GM10266 (cell line): ENCODE measurements at regions not wholly inside any gene's neighbourhood (a gene's known extent, or its start where the extent isn't known, plus 50 kb on each side); places are given as distances from the start of the nearest gene placed in this dataset.

Experiments
- DNase-seq: peaks from one replicate; pipeline ENCODE4 v3.0.0; 2012; ENCODE audit errors: extremely low spot score
- TF ChIP-seq, protein P1 (sequence below): IDR thresholded peaks from 2 replicates; pipeline ENCODE4 v1.5.1; 2012; ENCODE audit warnings: mild to moderate bottlenecking, low read depth; ENCODE audit not compliant: control insufficient read depth, insufficient read depth; ENCODE audit errors: missing control alignments

DNA sequence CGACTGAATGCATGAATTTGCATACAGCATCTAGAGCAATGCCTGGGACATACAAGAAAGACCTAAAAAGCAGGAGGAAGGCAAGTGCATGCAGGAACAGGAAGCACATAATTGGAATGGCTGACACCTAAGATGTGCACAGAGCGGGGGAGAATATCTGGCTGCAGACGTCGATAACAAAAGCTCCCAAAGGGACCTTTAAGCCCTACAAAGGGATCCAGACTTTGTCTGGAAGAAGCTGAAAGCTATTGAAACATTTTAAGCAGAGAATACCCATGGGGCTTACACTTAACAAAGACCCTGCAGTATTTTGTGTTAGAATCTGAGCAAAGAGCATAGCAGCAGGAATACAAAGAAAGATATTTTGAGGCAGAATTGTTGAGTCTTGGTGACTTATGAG is 107.4 kb upstream of the CLDN10 start:
- no peak for DNase-seq
- TF ChIP-seq, protein P1, sequence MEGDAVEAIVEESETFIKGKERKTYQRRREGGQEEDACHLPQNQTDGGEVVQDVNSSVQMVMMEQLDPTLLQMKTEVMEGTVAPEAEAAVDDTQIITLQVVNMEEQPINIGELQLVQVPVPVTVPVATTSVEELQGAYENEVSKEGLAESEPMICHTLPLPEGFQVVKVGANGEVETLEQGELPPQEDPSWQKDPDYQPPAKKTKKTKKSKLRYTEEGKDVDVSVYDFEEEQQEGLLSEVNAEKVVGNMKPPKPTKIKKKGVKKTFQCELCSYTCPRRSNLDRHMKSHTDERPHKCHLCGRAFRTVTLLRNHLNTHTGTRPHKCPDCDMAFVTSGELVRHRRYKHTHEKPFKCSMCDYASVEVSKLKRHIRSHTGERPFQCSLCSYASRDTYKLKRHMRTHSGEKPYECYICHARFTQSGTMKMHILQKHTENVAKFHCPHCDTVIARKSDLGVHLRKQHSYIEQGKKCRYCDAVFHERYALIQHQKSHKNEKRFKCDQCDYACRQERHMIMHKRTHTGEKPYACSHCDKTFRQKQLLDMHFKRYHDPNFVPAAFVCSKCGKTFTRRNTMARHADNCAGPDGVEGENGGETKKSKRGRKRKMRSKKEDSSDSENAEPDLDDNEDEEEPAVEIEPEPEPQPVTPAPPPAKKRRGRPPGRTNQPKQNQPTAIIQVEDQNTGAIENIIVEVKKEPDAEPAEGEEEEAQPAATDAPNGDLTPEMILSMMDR = no peak

DNA sequence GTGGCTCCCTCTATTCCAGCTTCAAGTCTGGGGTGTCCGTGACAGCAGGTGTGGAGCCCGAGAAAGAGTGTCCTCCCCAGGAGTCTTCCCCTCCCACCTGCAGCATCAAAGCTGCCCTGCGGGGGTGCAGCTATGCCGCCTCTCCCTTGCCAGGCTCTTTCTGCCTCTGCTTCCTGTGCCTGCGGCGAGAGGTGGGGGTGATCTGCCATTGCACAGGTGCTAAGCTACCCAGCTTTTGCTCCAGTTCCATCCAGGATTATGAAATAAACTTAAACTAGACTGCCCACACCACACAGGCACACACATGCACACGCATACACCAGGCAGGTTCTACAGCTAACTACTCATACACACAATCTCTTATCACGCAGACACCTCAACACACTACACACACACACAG is 104.7 kb upstream of the CLDN10 start:
- no peak for DNase-seq
- TF ChIP-seq, protein P1 = no peak

DNA sequence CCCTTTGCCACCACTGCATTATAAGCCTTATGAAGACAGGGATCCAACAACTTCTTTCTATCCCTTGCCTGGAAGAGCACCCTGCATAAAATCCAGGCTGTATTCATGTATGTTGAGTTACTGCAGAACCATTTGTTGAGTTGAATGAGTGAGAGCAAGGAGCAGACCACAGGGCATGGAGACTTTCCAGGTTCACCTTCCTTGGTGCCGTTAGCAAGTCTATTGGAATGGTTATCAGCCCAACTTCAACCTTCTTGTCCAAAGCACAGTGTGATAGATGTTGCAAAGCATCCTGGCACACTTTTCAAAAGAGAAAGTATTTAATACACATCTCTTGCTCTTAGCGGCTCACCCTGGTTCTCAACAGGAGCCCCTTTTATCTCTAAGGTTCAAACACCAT is 100.9 kb upstream of the CLDN10 start:
- TF ChIP-seq, protein P1 = no peak

DNA sequence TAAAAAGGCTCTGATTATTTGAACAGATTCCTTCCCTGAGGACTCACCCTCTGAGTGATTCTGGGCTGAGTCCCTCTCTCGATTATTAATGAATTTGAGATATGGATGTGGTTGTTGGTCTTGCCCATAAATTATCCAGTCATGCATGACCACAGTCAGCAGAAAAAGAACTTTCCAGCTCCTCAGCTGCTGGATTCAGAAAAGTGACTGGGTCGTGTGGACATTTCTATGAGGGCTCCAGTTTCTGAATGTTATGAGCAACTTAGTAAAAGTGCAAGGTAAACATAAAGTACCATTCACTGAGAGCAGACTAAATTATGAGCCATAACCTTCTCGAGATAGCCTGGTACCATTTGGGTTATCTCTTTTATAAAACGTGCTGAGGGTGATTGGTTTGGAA is 100.1 kb upstream of the CLDN10 start:
- TF ChIP-seq, protein P1 = no peak
- DNase-seq = no peak

More for the DNA sequence above, 100.9 kb upstream of the CLDN10 start:
- no peak for DNase-seq

DNA sequence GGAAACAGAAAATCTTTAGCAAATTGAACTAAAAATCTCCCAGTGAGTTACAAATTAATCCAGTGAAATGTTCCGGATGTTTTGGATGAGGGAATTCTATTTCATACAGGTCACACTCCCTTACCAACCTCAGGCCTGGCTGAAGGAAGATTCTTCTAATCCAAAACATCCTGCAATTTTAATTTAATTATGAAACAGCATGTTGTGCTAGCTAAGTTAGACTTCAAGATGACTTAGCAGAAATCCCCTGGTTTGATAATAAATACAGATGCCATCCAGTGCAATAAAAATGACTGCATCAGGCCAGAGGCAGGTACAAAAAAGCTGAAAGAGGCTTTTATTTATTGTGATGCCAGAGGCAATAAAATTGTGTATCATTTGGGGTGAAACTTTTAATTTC is 96.7 kb upstream of the CLDN10 start:
- DNase-seq = no peak
- TF ChIP-seq, protein P1 = no peak

DNA sequence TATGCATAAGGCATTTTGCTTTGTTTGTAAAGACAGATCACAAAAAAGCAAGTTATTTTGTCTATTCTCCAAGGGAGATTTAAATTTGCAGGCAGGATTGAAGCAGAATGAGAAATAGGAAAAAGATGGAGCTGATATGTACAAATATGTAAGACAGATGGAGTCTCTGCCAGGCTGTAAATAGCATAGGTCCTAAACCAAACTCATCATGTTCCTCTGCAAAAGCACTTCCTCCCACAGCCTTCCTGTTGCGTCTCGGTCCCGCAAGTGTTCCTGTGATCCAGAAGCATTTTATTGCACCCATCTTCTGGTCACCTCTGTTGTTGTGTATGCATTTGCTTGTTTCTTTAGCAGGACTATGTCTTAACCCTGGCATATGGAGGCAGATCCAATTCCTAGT is 95.7 kb upstream of the CLDN10 start:
- TF ChIP-seq, protein P1 = no peak
- no peak for DNase-seq

DNA sequence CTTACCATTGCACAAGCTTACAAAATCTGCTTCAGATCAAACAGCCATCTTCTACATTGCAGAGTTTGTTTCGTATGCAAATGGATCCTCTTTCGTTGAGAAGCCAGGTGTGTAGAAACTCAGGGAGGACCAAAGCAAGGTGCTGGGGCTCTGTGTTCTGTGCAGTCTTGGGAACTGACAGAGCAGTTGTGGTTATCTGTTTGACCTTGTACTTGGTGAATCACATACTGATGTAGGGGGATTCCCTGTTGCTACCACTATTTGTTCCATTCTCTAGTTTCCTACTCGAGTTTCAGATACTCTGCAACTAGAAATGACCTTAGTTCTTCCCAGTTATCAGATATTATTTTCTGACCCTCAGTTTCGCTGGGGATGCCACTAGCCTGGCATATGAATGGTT is 95.2 kb upstream of the CLDN10 start:
- TF ChIP-seq, protein P1 = no peak
- DNase-seq = peak; percentile 70
